ENCODE measurements at regions not wholly inside any gene's neighbourhood (a gene's known extent, or its start where the extent isn't known, plus 50 kb on each side); places are given as distances from the start of the nearest gene placed in this dataset.

DNA sequence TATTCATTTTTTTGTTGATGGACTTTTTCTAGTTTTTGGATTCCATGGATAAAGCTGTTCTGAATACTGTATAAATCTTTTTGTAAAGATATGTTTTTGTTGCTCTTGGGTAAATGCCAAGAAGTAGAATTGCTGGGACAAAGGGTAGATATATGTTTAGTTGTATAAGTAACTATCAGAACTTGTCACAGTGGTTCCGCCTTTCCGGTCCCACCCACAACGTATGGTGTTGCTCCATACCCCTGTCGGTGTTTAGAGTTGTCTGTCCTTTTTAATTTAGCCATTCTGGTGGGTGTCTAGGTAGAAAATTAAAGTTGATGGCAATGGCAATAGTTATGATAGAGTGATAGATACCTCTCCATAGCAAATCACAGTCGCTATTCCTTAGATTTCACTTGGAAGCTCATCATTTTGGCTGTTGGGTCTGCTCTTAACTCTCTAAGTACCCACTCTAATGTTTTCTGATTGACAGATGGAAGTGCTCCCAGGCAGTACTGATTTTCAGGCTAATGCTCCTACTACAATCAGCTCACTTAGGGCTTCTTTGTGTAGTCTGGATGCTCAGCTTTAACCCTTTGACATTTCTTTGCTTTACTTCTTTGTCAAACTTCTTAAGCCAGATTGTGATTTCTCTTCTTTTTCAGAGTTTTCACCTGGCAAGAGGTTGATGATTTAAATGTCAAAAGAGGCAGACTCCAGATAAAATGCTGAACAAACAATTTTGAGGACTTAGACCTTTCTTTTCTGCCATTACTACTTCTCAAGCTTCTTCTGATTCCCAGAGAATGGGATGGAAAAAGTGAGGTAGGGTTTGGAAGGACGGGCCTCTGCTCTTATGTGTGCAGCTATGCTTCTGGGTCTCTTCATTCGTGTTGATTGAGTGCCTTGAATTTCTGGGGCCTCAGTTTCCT is 156.4 kb downstream of the AQP4 start:
- in situ Hi-C loops (cut with MboI; ENCODE audit: low pct_unique_long_range_greater_than_20kb in 2 of 9, low sequenced_read_pairs in 9 of 9, unreplicated experiment in 9 of 9), result no loop called here
- no peak for ATAC-seq (replicated peaks in 6 of 8)
- peaks cover 0 to 8% of the 10 kb centered on the region in 2 donors for H3K4me1 ChIP-seq (replicated peaks in 1 of 2)
- 48 to 83% (median 78%) methylated on average over 1 to 7 of the region's 7 CpGs for WGBS, 10 experiments
- H3K27ac ChIP-seq, result no peak overlapping the region
- no peak overlapping the region for H3K4me3 ChIP-seq

- ATAC-seq (replicated peaks in 6 of 8), result peak in 1 of 8 experiments; percentile 39
Observed at GRCh38 chr18:26706911-26707351, 158.6 kb downstream of the AQP4 start.

DNA sequence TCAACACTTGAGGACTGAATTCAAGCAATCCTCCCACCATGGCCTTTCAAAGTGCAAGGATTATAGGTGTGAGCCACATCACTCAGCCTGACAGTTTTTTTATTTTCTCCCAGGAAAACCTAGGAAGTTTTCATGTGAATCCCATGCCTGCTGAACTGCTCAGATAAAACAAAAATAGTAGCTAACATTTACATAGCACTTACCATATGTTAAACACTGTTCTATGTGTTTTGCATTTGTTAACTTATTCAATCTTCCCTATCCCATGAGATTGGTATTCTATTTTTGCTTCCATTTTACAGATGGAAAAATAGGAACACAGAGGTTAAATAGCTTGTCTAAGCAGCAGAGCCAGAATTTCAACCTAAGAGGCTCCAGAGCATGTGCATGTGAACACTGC is 157.4 kb upstream of the KCTD1 start:
- in situ Hi-C loops (cut with MboI; ENCODE audit: low pct_unique_long_range_greater_than_20kb in 2 of 9, low sequenced_read_pairs in 9 of 9, unreplicated experiment in 9 of 9), result no loop called here
- peaks cover 0 to 8% of the 10 kb centered on the region in 2 donors for H3K4me1 ChIP-seq (replicated peaks in 1 of 2)
- no peak overlapping the region for H3K27ac ChIP-seq
- ATAC-seq (replicated peaks in 6 of 8), result peak in 3 of 8 experiments; percentile 33 to 71 (median 56)
- no peak overlapping the region for H3K4me3 ChIP-seq

More at GRCh38 chr18:26706911-26707351, 158.6 kb downstream of the AQP4 start:
- H3K4me1 ChIP-seq (replicated peaks in 1 of 2), result peaks cover 0 to 8% of the 10 kb centered on the region in 2 donors
- H3K27ac ChIP-seq, result no peak overlapping the region
- no peak overlapping the region for H3K4me3 ChIP-seq
- WGBS, 10 experiments, result 0 to 93% (median 78%) methylated on average over 1 to 9 of the region's 10 CpGs; no CpG with 5 or more reads in 4 of the 10 experiments
- in situ Hi-C loops (cut with MboI; ENCODE audit: low pct_unique_long_range_greater_than_20kb in 2 of 9, low sequenced_read_pairs in 9 of 9, unreplicated experiment in 9 of 9), result no loop called here

GRCh38 chr18:26703170-26703930 is 155.0 kb upstream of the KCTD1 start:
- in situ Hi-C loops (cut with MboI; ENCODE audit: low pct_unique_long_range_greater_than_20kb in 2 of 9, low sequenced_read_pairs in 9 of 9, unreplicated experiment in 9 of 9), result no loop called here
- ATAC-seq (replicated peaks in 6 of 8), result no peak
- Histone ChIP-seq H3K4me1 (replicated peaks in 1 of 2) (peaks cover 0 to 2% of the 10 kb centered on the region in 2 donors), H3K27ac (no peak overlapping the region), H3K4me3 (no peak overlapping the region)
- 30 to 100% (median 88%) methylated on average over 2 to 6 of the region's 7 CpGs; no CpG with 5 or more reads in 1 of the 10 experiments for WGBS, 10 experiments

DNA sequence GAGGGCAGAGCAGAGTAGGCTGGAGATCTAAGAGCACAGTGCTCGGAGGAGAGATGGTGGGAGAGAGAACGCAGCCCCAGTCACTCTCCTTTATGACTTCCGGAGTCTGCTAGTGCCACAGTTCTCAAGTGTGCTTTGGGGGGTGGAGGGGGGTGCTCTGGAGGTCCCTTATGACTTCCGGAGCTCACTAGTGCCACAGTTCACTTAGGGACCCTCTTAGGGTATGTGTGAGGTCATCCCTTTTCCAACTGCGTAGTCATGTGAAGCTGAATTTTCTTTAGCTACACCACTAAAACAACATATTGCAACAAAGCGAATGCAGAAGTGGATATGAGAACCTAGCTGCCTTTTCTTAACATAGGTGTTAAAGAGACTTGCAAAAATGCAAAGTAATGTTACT is 153.7 kb upstream of the KCTD1 start:
- peaks cover 4 to 8% of the 10 kb centered on the region in 2 donors for H3K4me1 ChIP-seq (replicated peaks in 1 of 2)
- WGBS, 10 experiments, result 38 to 100% (median 77%) methylated on average over 1 to 6 of the region's 6 CpGs; no CpG with 5 or more reads in 3 of the 10 experiments
- H3K27ac ChIP-seq, result no peak overlapping the region
- no peak overlapping the region for H3K4me3 ChIP-seq
- ATAC-seq (replicated peaks in 6 of 8), result no peak
- in situ Hi-C loops (cut with MboI; ENCODE audit: low pct_unique_long_range_greater_than_20kb in 2 of 9, low sequenced_read_pairs in 9 of 9, unreplicated experiment in 9 of 9), result no loop called here

DNA sequence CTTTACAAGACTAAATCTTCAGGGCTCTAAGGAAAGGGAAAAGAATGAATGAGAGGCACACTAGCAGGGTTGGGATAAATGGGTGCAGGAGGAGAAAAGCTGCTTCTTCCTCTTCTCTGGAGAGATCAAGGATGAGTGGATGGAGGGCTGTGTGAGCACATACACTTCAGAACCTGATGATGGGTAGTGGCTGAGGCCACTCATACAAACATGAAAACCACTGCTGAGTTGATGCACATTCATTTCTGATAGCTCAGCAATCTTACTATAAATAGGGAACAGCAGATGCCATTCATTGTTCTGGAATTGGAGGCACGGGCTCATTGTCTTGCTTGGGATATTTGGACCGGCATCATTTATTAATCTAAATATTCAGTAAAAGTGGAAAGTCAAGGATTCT is 152.4 kb upstream of the KCTD1 start:
- WGBS, 10 experiments, result 36 to 100% (median 76%) methylated on average over 1 to 2 of the region's 2 CpGs; no CpG with 5 or more reads in 2 of the 10 experiments
- Histone ChIP-seq H3K27ac (no peak overlapping the region), H3K4me1 (replicated peaks in 1 of 2) (peaks cover 8 to 9% of the 10 kb centered on the region in 2 donors), H3K4me3 (no peak overlapping the region)
- no peak for ATAC-seq (replicated peaks in 6 of 8)
- in situ Hi-C loops (cut with MboI; ENCODE audit: low pct_unique_long_range_greater_than_20kb in 2 of 9, low sequenced_read_pairs in 9 of 9, unreplicated experiment in 9 of 9), result no loop called here

GRCh38 chr18:26700201-26700600 is 151.8 kb upstream of the KCTD1 start:
- in situ Hi-C loops (cut with MboI; ENCODE audit: low pct_unique_long_range_greater_than_20kb in 2 of 9, low sequenced_read_pairs in 9 of 9, unreplicated experiment in 9 of 9), result no loop called here
- H3K27ac ChIP-seq, result no peak overlapping the region
- no peak overlapping the region for H3K4me3 ChIP-seq
- ATAC-seq (replicated peaks in 6 of 8), result no peak
- peaks cover 8 to 9% of the 10 kb centered on the region in 2 donors for H3K4me1 ChIP-seq (replicated peaks in 1 of 2)

DNA sequence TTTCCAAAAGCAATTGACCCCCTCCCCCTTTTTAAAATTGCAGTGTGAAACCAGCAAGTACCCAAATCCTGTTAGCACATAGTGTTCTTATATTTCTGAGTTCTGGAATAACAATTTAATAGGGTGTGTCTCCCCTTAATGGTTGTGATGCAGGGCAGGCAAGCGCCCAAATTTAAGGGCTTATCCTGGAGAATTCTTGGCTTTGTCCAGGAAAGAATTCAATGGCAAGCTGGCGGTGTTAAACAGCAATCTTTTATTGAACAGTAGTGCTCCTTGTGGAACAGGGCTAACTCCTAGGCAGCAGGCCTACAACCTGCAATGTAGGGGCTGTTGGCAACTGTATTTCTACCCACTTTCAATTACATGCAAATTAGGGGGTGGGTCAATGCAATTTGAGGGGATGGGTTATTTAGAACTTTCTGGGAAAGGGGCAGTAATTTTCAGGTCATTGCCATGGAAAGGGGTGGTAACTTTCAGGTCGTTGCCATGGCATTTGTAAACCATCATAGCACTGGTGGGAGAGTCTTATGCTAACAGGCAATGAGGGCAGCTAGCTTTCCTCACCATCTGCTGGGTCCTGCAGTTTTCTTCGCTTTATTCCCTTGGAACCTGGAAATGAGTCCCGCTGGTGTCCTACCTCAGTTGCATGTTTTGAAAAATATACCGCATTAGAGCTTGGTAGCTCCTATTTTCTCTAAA is 149.0 kb upstream of the KCTD1 start:
- 0 to 100% (median 60%) methylated on average over 1 to 5 of the region's 6 CpGs; no CpG with 5 or more reads in 1 of the 10 experiments for WGBS, 10 experiments
- no peak overlapping the region for H3K4me3 ChIP-seq
- no peak overlapping the region for H3K27ac ChIP-seq
- in situ Hi-C loops (cut with MboI; ENCODE audit: low pct_unique_long_range_greater_than_20kb in 2 of 9, low sequenced_read_pairs in 9 of 9, unreplicated experiment in 9 of 9), result no loop called here
- ATAC-seq (replicated peaks in 6 of 8), result peak in 6 of 8 experiments; percentile 21 to 68 (median 60)
- peaks cover 8 to 9% of the 10 kb centered on the region in 2 donors for H3K4me1 ChIP-seq (replicated peaks in 1 of 2)

DNA sequence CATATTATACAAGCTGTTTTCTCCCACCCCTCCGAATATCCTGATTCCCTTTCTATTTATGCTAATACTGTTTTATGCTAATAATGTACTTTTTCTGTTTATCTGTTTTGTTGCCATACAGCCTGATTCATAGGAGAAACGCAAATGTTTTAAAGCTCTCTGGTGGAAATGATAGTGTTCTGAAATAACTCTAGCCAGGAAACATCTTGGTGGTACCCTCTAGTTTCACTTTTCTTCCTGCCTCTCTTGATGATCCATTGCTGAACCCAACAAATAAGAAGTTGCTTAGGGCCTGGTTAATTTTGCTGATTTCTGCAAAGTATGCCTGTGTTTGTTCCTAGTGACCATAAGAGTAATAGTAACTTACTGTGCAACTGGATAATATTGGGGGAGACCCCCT is 148.4 kb upstream of the KCTD1 start:
- H3K4me1 ChIP-seq (replicated peaks in 1 of 2), result peaks cover 8 to 9% of the 10 kb centered on the region in 2 donors
- 28 to 100% (median 92%) methylated on average over 1 to 2 of the region's 2 CpGs; no CpG with 5 or more reads in 1 of the 10 experiments for WGBS, 10 experiments
- no peak overlapping the region for H3K27ac ChIP-seq
- H3K4me3 ChIP-seq, result no peak overlapping the region
- peak in 3 of 8 experiments; percentile 30 to 47 (median 37) for ATAC-seq (replicated peaks in 6 of 8)
- in situ Hi-C loops (cut with MboI; ENCODE audit: low pct_unique_long_range_greater_than_20kb in 2 of 9, low sequenced_read_pairs in 9 of 9, unreplicated experiment in 9 of 9), result no loop called here

- in situ Hi-C loops (cut with MboI; ENCODE audit: low pct_unique_long_range_greater_than_20kb in 2 of 9, low sequenced_read_pairs in 9 of 9, unreplicated experiment in 9 of 9), result no loop called here
Observed at GRCh38 chr18:26696308-26696707, 148.0 kb upstream of the KCTD1 start.

GRCh38 chr18:26689226-26689879 is 141.0 kb upstream of the KCTD1 start:
- Histone ChIP-seq H3K4me3 (no peak overlapping the region), H3K4me1 (replicated peaks in 1 of 2) (peaks cover 16 to 20% of the 10 kb centered on the region in 2 donors), H3K27ac (no peak overlapping the region)
- in situ Hi-C loops (cut with MboI; ENCODE audit: low pct_unique_long_range_greater_than_20kb in 2 of 9, low sequenced_read_pairs in 9 of 9, unreplicated experiment in 9 of 9), result no loop called here
- 0 to 100% (median 59%) methylated on average over 1 to 6 of the region's 7 CpGs; no CpG with 5 or more reads in 2 of the 10 experiments for WGBS, 10 experiments
- ATAC-seq (replicated peaks in 6 of 8), result no peak

More at GRCh38 chr18:26696308-26696707, 148.0 kb upstream of the KCTD1 start:
- Histone ChIP-seq H3K4me3 (no peak overlapping the region), H3K4me1 (replicated peaks in 1 of 2) (peaks cover 8 to 9% of the 10 kb centered on the region in 2 donors), H3K27ac (no peak overlapping the region)
- 24 to 100% (median 86%) methylated on average over 1 to 6 of the region's 6 CpGs for WGBS, 10 experiments
- no peak for ATAC-seq (replicated peaks in 6 of 8)

- 0 to 21% (median 11%) methylated on average over 2 to 3 of the region's 3 CpGs; no CpG with 5 or more reads in 2 of the 10 experiments for WGBS, 10 experiments
- peaks cover 16 to 20% of the 10 kb centered on the region in 2 donors for H3K4me1 ChIP-seq (replicated peaks in 1 of 2)
- no peak overlapping the region for H3K27ac ChIP-seq
- no peak overlapping the region for H3K4me3 ChIP-seq
- in situ Hi-C loops (cut with MboI; ENCODE audit: low pct_unique_long_range_greater_than_20kb in 2 of 9, low sequenced_read_pairs in 9 of 9, unreplicated experiment in 9 of 9), result no loop called here
- ATAC-seq (replicated peaks in 6 of 8), result peak in 3 of 8 experiments; percentile 61 to 87 (median 82)
Observed at GRCh38 chr18:26686532-26686931, 138.2 kb upstream of the KCTD1 start.

Measured in motor neuron (in vitro differentiated cells).